Fibroblast of skin of right biceps (primary cell): ENCODE measurements at regions not wholly inside any gene's neighbourhood (a gene's known extent, or its start where the extent isn't known, plus 50 kb on each side); places are given as distances from the start of the nearest gene placed in this dataset.
A peak's percentile ranks its signal among the peaks of the same experiment; 100 is the strongest.

ENCODE experiments used
- DNase-seq: peaks from one replicate; pipeline ENCODE4 v3.0.0-alpha.2; 2013

GRCh38 chr12:27382924-27383323 is 50.3 kb downstream of the BMAL2 start:
- no peak for DNase-seq

GRCh38 chr12:27383429-27384260 is 51.0 kb downstream of the BMAL2 start:
- peak; percentile 85 for DNase-seq

- no peak for DNase-seq
Observed at GRCh38 chr12:27384261-27384590, 51.6 kb downstream of the BMAL2 start.

GRCh38 chr12:27385766-27386564 is 53.3 kb downstream of the BMAL2 start:
- DNase-seq, result no peak

- no peak for DNase-seq
Observed at GRCh38 chr12:27387473-27387872, 54.8 kb downstream of the BMAL2 start.

- no peak for DNase-seq
Observed at GRCh38 chr12:27388650-27389049, 56.0 kb downstream of the BMAL2 start.

GRCh38 chr12:27394676-27395075 is 51.9 kb upstream of the SMCO2 start:
- no peak for DNase-seq

- DNase-seq, result no peak
Observed at GRCh38 chr12:27396216-27396815, 50.2 kb upstream of the SMCO2 start.
